Kidney capillary endothelial cell (primary cell): ENCODE measurements at regions not wholly inside any gene's neighbourhood (a gene's known extent, or its start where the extent isn't known, plus 50 kb on each side); places are given as distances from the start of the nearest gene placed in this dataset.

Experiments used
- DNase-seq: peaks from one replicate; pipeline ENCODE4 v3.0.0-alpha.2; 2018; ENCODE audit warnings: low spot score

- DNase-seq, result no peak
These were observed 267.4 kb downstream of the CENPW start for GRCh38 chr6:126607289-126607688.

- DNase-seq, result no peak
These were observed 268.8 kb downstream of the CENPW start for GRCh38 chr6:126608681-126609080.

- DNase-seq, result no peak
These were observed 275.0 kb downstream of the CENPW start for GRCh38 chr6:126614642-126615504.

GRCh38 chr6:126616866-126617265 is 277.0 kb downstream of the CENPW start:
- no peak for DNase-seq

- no peak for DNase-seq
These were observed 278.9 kb downstream of the CENPW start for GRCh38 chr6:126618639-126619343.

GRCh38 chr6:126620719-126621118 is 280.8 kb downstream of the CENPW start:
- DNase-seq, result no peak

- no peak for DNase-seq
These were observed 285.1 kb downstream of the CENPW start for GRCh38 chr6:126625019-126625418.

- DNase-seq, result no peak
These were observed 288.2 kb downstream of the CENPW start for GRCh38 chr6:126628125-126628524.

GRCh38 chr6:126631363-126631762 is 291.4 kb downstream of the CENPW start:
- no peak for DNase-seq

GRCh38 chr6:126632271-126632670 is 292.4 kb downstream of the CENPW start:
- no peak for DNase-seq

GRCh38 chr6:126633373-126633772 is 293.5 kb downstream of the CENPW start:
- DNase-seq, result no peak

- DNase-seq, result no peak
These were observed 300.4 kb downstream of the CENPW start for GRCh38 chr6:126640356-126640755.

- DNase-seq, result no peak
These were observed 301.0 kb downstream of the CENPW start for GRCh38 chr6:126640921-126641320.

- DNase-seq, result no peak
These were observed 301.7 kb downstream of the CENPW start for GRCh38 chr6:126641641-126642040.

- no peak for DNase-seq
These were observed 303.4 kb downstream of the CENPW start for GRCh38 chr6:126643352-126643751.

- no peak for DNase-seq
These were observed 311.0 kb downstream of the CENPW start for GRCh38 chr6:126650931-126651330.

GRCh38 chr6:126657561-126658175 is 317.8 kb downstream of the CENPW start:
- peak; percentile 12 for DNase-seq

GRCh38 chr6:126660376-126660775 is 320.5 kb downstream of the CENPW start:
- DNase-seq, result no peak

GRCh38 chr6:126661646-126662045 is 321.7 kb downstream of the CENPW start:
- DNase-seq, result no peak

- DNase-seq, result no peak
These were observed 323.1 kb downstream of the CENPW start for GRCh38 chr6:126662966-126663365.

- DNase-seq, result no peak
These were observed 324.4 kb downstream of the CENPW start for GRCh38 chr6:126664271-126664670.

- no peak for DNase-seq
These were observed 325.6 kb downstream of the CENPW start for GRCh38 chr6:126665551-126665950.

GRCh38 chr6:126667071-126667470 is 327.2 kb downstream of the CENPW start:
- DNase-seq, result no peak
